Sciatic nerve (tissue), 2 donors: ENCODE measurements at regions not wholly inside any gene's neighbourhood (a gene's known extent, or its start where the extent isn't known, plus 50 kb on each side); places are given as distances from the start of the nearest gene placed in this dataset.

Source experiments
- ATAC-seq: fragments of 200-7000 bp; cut with Tn5 transposase; one replicate; pipeline ENCODE4 v1.9.1; 2020; ENCODE audit warnings: mild to moderate bottlenecking, moderate library complexity
- DNase-seq: peaks from one replicate; pipeline ENCODE4 v3.0.0-alpha.2; 2020; ENCODE audit warnings: low spot score
- intact Hi-C: fragments of 100-400 bp; cut with DNase I; formaldehyde crosslinking; loops from one replicate; pipeline ENCODE4 v1.14.2; 2022
- donor health status: DM: no; HTN: no; CAD: no.
- donor health status: DM: no; HTN: no; CAD: no.

- ATAC-seq (no peak), DNase-seq (no peak)
- intact Hi-C loops = no loop called here
These were observed 119.0 kb downstream of the RMI2 start for GRCh38 chr16:11464241-11464640.

GRCh38 chr16:11465675-11466074, 120.4 kb downstream of the RMI2 start:
- ATAC-seq = no peak
- intact Hi-C loops = no loop called here

GRCh38 chr16:11470676-11471415, 115.9 kb downstream of the LITAF start:
- no peak for DNase-seq
- peak; percentile 20 for ATAC-seq
- intact Hi-C loops = no loop called here

More at GRCh38 chr16:11465675-11466074, 120.4 kb downstream of the RMI2 start:
- no peak for DNase-seq

- intact Hi-C loops = no loop called here
- DNase-seq = no peak
- peak; percentile 15 for ATAC-seq
These were observed 115.2 kb downstream of the LITAF start for GRCh38 chr16:11471548-11471947.

GRCh38 chr16:11472410-11472809, 114.3 kb downstream of the LITAF start:
- intact Hi-C loops = no loop called here

GRCh38 chr16:11472851-11473250, 113.9 kb downstream of the LITAF start:
- no peak for ATAC-seq

More at GRCh38 chr16:11472410-11472809, 114.3 kb downstream of the LITAF start:
- ATAC-seq (no peak), DNase-seq (no peak)

GRCh38 chr16:11473728-11474127, 113.0 kb downstream of the LITAF start:
- DNase-seq = no peak

More at GRCh38 chr16:11472851-11473250, 113.9 kb downstream of the LITAF start:
- intact Hi-C loops = no loop called here
- no peak for DNase-seq

GRCh38 chr16:11474617-11475291, 112.0 kb downstream of the LITAF start:
- DNase-seq (no peak), ATAC-seq (no peak)
- intact Hi-C loops = no loop called here

More at GRCh38 chr16:11473728-11474127, 113.0 kb downstream of the LITAF start:
- intact Hi-C loops = no loop called here
- ATAC-seq = no peak

- ATAC-seq = no peak
- intact Hi-C loops = no loop called here
- no peak for DNase-seq
These were observed 110.7 kb downstream of the LITAF start for GRCh38 chr16:11475896-11476630.

GRCh38 chr16:11476676-11477075, 110.0 kb downstream of the LITAF start:
- DNase-seq = no peak
- no peak for ATAC-seq
- intact Hi-C loops = no loop called here

- no peak for ATAC-seq
- DNase-seq = no peak
- intact Hi-C loops = no loop called here
These were observed 108.1 kb downstream of the LITAF start for GRCh38 chr16:11478431-11479119.

GRCh38 chr16:11479916-11480315, 106.8 kb downstream of the LITAF start:
- no peak for DNase-seq
- no peak for ATAC-seq
- intact Hi-C loops = no loop called here

- intact Hi-C loops = no loop called here
- ATAC-seq (no peak), DNase-seq (no peak)
These were observed 106.1 kb downstream of the LITAF start for GRCh38 chr16:11480634-11481033.

- DNase-seq (no peak), ATAC-seq (peak; percentile 86)
These were observed 104.7 kb downstream of the LITAF start for GRCh38 chr16:11481987-11482386.

GRCh38 chr16:11482946-11483748, 103.6 kb downstream of the LITAF start:
- intact Hi-C loops = no loop called here
- no peak for ATAC-seq
- DNase-seq = no peak

More at GRCh38 chr16:11481987-11482386, 104.7 kb downstream of the LITAF start:
- intact Hi-C loops = no loop called here

- ATAC-seq = no peak
- intact Hi-C loops = no loop called here
- no peak for DNase-seq
These were observed 101.9 kb downstream of the LITAF start for GRCh38 chr16:11484691-11485258.

- ATAC-seq (no peak), DNase-seq (no peak)
- intact Hi-C loops = no loop called here
These were observed 101.0 kb downstream of the LITAF start for GRCh38 chr16:11485676-11486075.

GRCh38 chr16:11487289-11487688, 99.4 kb downstream of the LITAF start:
- intact Hi-C loops = no loop called here
- ATAC-seq (no peak), DNase-seq (no peak)
